ENCODE measurements at regions not wholly inside any gene's neighbourhood (a gene's known extent, or its start where the extent isn't known, plus 50 kb on each side); places are given as distances from the start of the nearest gene placed in this dataset.
"Not testable (repeated sequence)": the region's sequence is repeated elsewhere in the genome, so short reads cannot be mapped to it uniquely, and the experiment has no call there.

DNA sequence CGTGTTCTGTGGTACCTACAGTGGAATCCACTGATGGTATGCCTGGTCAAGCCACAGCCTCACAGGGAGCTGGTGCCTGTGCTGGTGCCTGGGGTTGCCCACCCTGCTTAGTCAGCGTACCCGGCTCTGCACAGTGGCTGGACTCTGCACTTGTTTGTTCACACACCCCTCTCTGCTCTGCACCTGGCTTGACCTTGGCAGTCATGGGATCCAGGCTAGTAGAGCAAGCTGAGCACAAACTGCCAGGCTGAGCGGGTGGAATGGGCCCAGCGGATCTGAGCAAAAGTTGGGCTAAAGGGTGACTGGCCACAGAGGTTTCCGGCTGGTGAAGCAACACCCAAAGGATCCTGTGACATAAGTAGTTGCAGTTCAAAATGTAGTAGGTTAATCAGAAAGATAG, 163.5 kb downstream of the CDH19 start:
- no peak for DNase-seq

DNA sequence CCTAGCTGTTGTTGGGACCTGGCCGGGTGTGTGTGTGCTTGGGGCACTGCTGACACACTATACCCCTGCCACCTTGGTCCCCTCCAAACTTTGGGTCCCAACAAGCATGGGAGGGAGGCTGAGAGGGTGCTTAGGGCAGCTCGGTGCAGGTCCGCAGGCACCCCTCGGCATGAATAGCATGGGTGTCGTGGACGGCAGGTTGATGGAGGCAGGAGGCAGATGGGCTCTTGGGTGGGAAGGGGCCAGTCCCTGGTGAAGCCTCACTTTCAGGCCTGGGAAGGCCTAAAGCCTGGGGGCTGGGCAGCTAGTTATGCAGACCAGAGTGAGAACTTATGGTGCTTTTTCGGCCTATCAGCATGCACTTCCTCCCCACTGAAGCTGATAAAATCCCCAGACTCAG, 164.2 kb downstream of the CDH19 start:
- DNase-seq, result no peak

DNA sequence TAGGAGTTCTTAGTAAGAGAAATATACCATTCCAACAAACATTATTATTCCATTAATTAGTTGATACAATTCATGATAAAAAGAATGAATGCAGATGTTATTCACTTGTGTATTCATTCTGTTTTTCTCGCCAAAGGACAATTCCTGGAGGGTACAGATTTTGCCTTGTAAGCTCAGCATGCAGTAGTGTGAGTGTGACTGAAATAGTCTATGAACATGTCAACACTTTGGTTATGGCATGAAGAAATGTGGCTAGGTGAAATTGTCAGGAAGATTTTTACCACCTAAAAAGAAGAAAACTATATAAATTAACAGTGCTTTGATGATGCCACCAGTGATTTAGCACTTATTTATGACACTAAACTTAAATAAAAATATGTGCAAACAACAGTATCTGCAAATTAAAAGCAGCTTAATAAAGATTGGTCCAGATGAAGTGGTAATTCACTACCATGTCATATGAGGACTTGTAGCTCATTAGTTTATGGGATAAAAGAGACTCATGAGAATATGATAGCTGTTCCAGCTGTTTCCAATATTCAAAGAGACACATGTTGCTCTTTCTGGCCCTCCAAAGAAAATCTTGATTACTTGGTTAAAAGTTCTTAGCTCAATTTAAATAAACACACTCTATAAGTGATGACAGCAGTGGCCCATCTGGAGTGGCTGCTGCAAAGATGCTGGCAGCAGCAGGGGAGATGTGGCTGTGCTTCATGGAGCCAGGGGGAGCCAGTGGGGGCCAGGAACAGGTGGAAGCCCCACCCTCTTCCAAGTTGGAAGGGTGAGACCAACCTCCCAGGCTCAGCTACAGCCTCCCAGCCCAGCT, 165.0 kb downstream of the CDH19 start:
- no peak for DNase-seq

DNA sequence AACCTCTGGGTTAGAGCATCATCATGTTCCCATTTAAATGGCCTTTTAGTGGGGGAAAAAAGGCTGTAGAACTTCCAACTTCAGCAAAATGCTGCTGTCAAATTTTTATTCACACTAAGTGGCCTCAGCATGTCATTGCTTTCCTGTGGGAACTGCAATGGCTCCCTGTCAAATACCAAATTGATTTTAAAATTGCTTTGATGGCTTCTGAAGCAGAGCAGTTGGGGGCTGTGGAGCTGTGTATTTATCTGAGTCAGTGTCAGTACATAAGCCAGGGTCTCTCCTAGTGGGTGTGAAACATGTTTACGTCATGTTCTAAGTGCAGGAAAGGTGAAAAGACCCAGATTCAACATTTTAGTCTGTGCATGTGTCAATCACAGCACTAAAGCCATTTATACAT, 171.3 kb downstream of the CDH19 start:
- no peak for DNase-seq

DNA sequence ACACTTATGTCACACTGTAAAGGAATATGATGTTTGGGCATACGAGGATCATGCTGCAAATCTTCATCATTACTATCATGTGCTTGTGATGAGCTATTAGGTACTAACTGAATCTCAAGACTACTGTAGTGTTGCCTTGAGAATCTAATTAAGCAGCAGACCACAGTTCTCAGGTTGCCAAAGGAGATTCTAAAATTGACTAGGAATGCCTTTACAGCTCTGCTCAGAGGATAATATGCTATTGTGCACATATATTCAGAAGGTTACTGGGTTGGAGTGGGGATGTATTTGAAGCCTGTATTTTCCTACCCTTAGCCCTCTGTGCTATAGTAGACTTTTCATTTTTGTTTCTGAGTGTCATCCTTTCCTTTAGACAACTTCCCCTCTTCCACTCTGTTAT, 175.1 kb downstream of the CDH19 start:
- no peak for DNase-seq

DNA sequence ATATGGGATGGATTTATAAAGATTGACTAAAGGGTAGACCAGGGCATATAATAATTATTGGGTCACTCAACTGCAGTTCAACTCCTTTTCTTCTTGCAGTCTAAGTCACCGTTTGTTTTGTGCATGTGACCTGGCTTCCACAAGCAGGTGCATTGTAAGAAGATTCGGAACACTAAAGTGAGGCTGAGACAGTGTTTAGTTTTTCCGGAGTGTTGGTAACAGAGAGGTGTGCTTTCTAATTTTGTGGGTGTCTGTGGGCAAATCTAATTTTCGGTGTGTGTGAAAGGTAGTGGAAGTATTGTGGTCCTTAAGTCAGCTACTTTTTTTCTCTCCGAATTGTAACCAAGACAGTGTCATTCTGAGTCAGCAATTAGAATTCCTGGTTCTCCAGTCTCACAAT, 184.5 kb downstream of the CDH19 start:
- DNase-seq, result no peak

DNA sequence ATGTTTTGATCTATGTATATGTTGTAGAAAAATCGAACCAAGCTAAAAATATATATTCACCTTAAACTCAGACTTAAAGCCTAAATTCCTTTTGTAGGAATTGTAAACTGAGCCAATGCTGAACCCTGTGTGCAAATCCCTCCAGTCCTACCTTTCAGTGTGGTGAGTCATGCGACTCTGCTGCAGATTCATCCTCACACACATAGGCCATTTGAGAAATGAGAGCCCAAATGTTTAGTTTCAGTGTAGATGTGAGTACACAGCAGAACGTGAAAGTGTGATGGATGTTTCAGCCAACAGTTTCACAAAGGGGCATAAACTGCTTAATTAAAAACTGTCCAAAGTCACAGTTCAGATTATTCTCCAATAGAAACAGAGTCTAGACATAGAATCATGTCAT, 193.2 kb downstream of the CDH19 start:
- DNase-seq, result no peak

DNA sequence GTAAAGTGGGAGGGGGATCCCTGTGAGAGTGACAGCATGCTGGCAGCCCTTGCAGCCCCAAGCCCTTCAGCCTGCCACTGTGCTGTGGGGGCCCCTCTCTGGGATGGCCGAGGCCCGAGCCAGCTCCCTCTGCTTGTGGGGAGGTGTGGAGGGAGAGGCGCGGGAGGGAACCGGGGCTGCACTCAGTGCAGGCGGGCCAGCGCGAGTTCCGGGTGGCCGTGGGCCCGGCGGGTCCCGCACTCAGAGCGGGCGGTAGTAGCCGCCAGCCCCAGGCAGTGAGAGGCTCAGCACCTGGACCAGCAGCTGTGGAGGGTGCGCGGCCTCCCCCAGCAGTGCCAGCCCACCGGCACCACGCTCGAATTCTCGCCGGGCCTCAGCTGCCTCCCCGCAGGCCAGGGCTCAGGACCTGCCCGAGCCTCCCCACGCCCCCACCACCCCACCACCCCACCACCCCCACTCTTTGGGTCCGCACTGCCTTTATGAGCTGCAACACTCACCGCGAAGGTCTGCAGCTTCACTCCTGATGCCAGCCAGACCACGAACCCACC, 208.1 kb downstream of the CDH19 start:
- no peak for DNase-seq

DNA sequence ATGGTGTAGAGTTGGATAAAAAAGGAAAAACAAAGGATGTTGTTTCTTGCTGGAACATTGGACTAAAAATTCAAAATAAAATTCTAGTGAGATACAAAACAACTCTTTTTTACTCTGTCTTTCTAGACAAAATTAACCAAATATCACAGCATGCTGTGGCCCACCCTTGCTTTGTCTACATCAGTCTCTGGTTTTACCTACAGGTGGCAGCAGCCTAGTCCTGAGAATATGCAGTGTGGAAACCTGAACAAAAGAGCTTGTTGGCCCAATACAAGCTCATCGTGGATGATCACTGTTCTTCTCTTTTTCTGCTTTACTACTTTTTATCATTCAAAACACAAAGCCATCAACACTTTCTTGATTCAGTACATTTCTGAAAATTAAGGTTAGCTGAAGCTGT, 210.4 kb downstream of the CDH19 start:
- DNase-seq, result no peak

DNA sequence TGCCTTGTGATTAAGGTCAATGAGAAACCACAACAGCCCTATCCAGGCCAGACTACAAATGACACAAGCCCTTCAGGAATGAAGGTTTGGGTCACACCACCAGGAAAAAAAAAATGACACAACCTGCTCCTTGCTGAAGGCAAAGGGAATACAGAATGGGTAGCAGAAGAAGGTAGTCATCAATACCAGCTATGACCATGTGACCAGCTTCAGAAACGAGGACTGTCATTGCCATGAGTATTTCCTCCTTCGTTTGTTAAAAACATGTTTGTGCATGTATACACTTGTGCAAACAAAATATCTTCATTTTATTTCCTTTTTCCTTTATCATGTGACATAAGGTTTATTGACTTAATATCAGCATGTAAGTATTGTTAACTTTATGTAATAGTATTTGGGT, 226.6 kb downstream of the CDH19 start:
- no peak for DNase-seq

DNA sequence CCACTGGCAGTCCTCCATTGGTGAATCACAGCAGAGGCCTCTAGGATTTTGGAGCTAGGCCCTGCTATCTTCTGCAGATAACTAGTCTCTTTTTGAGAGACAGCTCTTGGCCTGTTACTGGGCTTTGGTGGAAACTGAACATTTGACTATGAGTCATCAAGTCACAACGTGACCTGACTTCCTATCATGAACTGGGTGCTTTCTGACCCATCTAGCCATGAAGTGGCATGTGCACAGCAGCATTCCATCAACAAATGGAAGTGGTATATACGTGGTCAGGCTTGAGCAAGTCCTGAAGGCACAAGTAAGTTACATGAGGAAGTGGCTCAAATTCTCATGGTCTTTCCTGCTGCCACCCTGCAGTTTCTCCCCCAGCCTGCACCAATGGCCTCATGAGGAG, 228.5 kb downstream of the CDH19 start:
- not testable (repeated sequence) for DNase-seq

DNA sequence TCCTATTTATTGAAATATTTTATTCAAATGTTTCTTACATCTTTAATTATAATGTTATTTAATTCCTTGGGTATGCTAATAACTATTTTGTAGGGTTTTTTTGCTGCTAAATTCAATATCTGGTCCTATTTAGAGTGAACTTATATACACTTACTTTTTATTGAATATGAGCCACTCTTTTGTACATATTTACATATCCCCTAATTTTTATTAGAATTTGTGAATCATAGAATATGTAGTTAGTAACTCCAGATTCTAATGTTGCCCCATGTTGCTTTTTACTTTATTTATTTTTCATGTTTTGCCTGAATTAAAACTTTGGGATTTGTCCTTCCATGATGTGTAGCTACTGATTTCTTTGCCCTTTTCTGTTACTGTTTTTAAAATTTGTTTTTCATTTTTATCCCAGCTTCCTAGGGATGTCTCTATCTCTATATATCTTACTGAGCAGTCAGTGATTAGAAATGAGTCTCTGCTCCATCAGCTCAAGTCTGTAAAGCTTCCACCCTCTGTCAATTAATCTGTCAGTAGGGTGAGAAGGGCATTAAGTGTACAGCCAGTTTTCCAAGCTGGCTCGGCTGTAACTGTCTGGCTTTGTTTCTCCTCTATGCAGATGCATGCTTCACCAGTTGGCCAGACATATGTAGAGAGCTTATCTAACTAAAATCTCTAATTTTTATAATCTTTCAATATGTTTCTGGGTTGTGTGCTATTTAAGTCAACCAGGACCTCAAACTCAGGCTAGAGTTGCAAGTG, 256.9 kb downstream of the CDH19 start:
- DNase-seq, result no peak

DNA sequence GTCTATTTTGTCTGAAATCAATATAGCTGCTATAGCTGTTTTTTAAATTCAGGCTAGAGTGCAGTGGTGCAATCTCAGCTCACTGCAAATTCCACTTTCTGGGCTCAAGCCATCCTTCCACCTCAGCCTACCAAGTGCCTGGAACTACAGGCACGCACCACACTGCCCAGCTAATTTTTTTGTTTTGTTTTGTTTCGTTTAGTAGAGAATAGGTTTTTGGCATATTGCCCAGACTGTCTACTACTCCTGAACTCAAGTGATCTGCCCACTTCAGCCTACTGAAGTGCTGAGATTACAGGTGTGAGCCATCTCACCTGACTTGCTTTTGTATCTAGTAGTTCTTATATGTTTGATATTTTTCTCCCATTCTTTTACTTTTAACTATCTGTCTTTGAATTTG, 259.7 kb downstream of the CDH19 start:
- DNase-seq, result no peak

DNA sequence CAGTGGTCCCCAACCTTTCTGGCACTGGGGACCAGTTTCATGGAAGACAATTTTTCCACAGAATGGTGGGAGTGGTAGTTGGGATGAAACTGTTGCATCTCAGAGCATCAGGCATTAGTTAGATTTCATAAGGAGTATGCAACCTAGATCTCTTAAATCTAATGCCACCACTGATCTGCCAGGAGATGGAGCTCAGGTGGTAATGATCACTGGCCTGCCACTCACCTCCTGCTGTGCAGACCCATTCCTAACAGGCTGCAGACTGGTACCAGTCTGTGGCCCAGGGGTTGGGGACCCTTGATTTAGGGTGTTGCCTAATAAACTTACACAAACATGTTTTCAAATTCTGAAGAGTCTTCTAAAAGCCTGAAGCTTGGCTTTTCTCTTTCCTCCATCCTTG, 261.3 kb downstream of the CDH19 start:
- DNase-seq, result no peak

DNA sequence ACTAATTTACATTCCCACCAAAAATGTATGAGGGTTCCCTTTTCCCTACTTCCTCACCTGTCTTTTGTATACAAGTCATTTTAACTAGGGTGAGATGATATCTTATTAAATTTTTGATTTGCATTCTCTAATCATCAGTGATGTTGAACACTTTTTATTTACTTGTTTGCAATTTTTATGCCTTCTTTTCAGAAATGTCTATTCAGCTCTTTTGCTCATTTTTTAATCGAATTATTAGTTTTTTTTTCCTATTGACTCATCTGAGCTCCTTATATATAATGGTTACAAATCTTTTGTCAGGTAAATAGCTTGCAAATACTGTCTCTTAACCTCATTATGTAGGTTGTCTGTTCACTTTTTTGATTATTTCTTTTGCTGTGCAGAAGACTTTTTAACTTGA, 269.4 kb downstream of the CDH19 start:
- no peak for DNase-seq

DNA sequence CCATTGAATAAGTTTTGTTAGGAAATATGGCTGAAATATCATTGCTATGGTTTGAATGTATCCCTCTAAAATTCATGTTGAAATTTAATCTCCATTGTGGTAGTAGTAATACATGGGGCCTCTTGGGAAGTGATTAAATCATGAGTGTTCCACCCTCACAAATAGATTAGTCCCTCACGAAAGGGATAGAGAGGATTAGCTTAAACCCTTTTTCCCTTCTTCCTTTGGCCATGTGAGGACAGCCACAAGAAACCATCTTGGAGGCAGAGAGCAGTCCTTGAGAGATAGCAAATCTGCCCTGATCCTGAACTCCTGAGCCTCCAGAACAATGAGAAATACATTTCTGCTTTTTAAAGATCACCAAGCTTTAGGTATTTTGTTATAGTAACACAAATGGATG, 274.2 kb downstream of the CDH19 start:
- no peak for DNase-seq

DNA sequence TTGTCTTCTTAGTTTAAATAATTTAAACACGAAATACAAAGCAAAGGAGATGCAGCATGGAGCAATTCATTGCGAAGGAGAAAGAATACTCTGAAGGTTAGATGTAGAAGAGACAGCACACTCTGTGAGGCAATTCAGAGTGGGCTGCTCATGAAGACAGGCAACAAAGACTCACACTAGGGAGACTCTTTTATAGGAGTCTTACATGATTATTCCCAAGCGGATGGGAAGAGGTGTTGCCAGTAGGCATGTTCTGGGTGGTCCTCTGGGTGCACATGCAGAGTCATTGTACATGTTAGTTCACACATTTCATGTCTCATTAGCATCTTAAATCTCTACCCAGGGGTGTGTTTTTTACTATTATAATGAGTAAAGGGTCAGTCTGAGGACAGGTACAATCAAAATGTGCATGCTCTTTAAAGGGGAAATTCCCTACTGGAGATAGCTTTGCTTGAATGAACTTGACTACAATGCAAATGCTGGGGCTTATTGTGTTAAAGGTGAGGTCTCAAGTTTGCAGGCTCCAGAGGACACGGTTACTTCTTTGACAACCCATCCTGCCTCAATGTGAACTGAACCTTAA, 275.5 kb downstream of the CDH19 start:
- DNase-seq, result no peak

DNA sequence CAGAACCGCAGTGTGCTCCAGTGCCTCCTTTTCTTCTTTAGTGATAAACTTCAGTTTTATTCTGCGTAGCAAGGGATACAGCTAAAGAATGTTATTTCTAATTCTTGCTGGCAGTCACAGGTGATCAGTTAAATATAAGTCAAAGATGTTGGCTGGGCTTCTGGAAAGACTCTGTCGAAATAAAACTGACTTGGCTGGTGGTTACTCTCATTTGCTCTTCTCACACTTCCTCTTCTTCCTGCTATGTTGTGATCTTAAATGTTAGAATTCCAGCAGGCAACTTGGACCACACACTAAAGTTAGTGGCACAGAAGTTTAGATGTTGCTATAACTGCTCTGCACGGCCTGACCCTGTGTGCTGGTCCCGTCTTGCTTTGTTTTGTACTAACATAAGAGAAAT, 278.6 kb downstream of the CDH19 start:
- no peak for DNase-seq

DNA sequence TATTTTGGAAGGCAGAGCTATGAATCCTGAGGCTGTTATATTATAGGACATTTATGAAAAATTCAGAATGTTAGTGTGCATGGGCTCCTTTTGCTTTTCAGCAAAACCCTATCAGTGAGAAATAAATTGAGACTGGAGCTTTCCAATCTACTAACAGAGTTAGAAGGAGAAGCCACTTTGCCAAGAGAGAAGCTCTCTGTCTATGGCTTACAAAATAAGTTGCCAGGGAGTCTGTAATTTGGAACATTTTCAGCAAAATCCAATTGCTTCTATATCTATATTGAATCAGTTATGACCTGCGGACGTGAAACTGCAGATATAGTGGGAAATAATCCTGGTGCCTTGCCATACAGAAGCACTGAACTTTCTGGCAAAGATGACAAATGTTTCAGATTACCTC, 279.3 kb downstream of the CDH19 start:
- no peak for DNase-seq

DNA sequence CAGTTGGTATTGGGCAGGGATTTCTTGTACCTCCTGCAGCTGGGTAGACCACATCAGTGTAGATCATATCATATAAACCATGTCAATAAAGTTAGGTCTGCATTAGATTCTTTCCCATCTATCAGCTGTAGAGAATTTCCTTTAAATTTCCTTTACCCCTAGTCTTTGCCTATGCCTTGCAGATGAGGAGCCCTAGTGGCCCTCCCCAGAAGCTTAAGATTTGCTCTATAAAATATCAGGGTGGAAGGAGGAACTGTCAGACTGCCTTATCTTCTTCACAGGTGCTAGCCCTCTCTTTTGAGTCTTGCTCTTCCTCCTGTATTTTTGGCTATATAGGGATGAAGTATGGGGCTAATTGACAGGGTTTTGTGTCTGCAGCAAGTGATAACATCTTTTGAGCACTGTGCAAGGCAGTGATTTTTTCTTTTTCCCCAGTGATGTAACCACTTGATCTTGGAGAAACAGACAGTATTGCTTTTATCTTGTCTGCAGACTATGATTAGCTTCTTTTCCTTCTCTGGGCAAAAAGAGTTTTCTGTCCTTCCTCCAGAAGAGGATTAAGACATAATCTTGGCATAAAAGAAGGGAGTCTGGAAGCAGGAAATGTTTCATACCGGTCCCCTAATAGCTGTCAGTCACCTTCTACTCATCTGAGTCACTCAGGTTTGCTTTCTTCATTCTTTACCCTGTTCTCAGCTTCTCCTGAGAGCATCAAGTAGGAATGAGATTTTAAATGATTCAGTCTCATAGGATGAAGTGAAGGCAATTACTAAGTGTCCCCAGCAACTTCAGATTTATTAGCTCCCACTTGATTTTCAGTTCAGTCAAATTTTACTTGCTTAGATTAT, 286.4 kb downstream of the CDH19 start:
- DNase-seq, result no peak

DNA sequence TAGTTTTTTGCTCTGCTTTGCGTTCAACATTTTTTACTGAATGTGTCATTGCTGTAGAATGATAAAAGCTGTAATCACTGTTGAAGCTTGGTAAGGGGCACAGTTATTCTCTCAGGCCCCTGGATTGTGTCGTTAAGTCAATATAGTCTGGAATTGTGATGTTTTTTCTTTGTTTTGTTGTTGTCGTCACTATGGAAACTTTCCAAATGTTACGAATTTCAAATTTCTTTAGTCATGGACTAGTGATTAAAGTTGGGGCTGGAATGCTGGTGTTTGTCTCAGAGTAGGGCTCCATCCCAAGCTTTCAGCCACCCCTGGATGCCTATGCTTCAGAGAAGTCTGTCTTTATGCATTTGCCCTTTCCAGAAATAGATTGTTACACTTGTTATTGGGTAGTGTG, 287.2 kb downstream of the CDH19 start:
- no peak for DNase-seq

DNA sequence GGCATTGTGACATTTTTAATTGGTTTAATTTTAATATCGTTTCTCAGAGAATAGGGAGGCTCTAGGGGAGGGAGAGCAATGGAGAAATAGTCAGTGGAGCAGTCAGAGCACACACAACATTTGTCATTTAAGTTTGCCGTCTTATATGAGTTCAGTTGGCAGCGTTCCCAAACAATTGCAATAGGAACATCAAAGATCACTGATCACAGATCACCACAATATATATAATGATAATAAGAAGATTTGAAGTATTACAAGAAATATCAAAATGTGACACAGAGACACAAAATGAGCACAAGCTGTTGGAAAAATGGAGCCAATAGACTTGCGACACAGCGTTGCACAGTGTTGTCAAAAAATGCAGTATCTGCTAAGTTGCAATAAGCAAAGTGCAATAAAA, 303.7 kb downstream of the CDH19 start:
- DNase-seq, result no peak

DNA sequence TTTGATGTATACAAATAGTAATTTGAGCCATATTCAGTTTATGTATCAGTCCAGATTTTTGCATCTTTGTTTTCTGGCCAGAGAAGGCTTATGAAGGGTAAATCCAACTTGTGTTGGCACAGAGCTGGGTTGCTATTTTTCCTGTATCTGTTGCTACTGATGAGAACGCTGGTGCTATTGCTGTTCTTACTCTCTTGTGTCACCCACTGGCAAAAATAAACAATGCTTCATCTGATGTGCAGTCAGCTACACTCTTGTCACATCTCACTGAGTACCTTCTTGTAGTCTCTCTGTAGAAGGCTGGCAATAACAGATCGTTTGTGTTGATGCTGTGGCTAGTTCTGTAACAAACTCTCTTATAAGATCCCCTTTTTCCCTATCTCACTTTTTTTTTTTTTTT, 323.4 kb downstream of the CDH19 start:
- DNase-seq, result no peak
